IMR-90 (cell line): ENCODE measurements at regions not wholly inside any gene's neighbourhood (a gene's known extent, or its start where the extent isn't known, plus 50 kb on each side); places are given as distances from the start of the nearest gene placed in this dataset.

Experiments used
- ATAC-seq: fragments of 200-7000 bp; cut with Tn5 transposase; 2 replicates; pipeline ENCODE4 v1.9.1; 2020; ENCODE audit warnings: low read depth, mild to moderate bottlenecking, moderate library complexity
- BruUV-seq: library from RNA; stranded (reverse); fragments of 400-500 nt; replicated peaks from 2 replicates; lab custom pipeline; 2021; lab: Mats Ljungman, UMichigan
- CTCF ChIA-PET: fragments of 300-600 bp; formaldehyde crosslinking; extraction: SDS; loops from one replicate; lab custom pipeline; 2021; ENCODE audit warnings: antibody characterized with exemption; lab: Yijun Ruan, JAX
- POLR2A ChIA-PET: fragments of 300-600 bp; sonication (Branson Sonifier 250); formaldehyde crosslinking; loops from one replicate; lab custom pipeline; 2022; ENCODE audit warnings: antibody characterized with exemption; ENCODE audit not compliant: unreplicated experiment; lab: Charles Lee
- DNase-seq: peaks from one replicate; pipeline ENCODE4 v3.0.0; 2013
- H2AFZ ChIP-seq: replicated peaks from 2 replicates; pipeline ENCODE3; 2013; ENCODE audit warnings: low read length, mild to moderate bottlenecking; ENCODE audit not compliant: poor library complexity
- H2AK5ac ChIP-seq: 2 replicates; pipeline ENCODE4 v1.6.1; 2013; ENCODE audit warnings: low read depth, low read length, inconsistent platforms
- H2AK9ac ChIP-seq: replicated peaks from 2 replicates; pipeline ENCODE3; 2013; ENCODE audit warnings: mild to moderate bottlenecking, low read depth, low read length, moderate library complexity; ENCODE audit not compliant: poor library complexity
- H2BK120ac ChIP-seq: 2 replicates; pipeline ENCODE4 v1.6.1; 2013; ENCODE audit warnings: low read depth, low read length, inconsistent platforms
- H2BK15ac ChIP-seq: 3 replicates; pipeline ENCODE4 v1.6.1; 2013; ENCODE audit warnings: low read depth, low read length, inconsistent platforms
- H2BK20ac ChIP-seq: 2 replicates; pipeline ENCODE4 v1.6.1; 2013; ENCODE audit warnings: low read depth, mild to moderate bottlenecking, inconsistent platforms, low read length, moderate library complexity
- H2BK5ac ChIP-seq: 2 replicates; pipeline ENCODE4 v1.6.1; 2013; ENCODE audit warnings: mild to moderate bottlenecking, low read depth, low read length, inconsistent platforms; ENCODE audit not compliant: poor library complexity, severe bottlenecking
- H3K14ac ChIP-seq: replicated peaks from 2 replicates; pipeline ENCODE4 v1.6.1; 2013; ENCODE audit warnings: low read depth, low read length, inconsistent platforms
- H3K18ac ChIP-seq: 2 replicates; pipeline ENCODE4 v1.6.1; 2013; ENCODE audit warnings: low read depth, low read length, control low read depth
- H3K23ac ChIP-seq: 2 replicates; pipeline ENCODE4 v1.6.1; 2013; ENCODE audit warnings: low read depth, low read length, inconsistent platforms
- H3K27ac ChIP-seq: 2 replicates; pipeline ENCODE4 v1.5.1; 2013; ENCODE audit warnings: mild to moderate bottlenecking, control low read depth, low read length; ENCODE audit not compliant: insufficient read depth
- H3K27me3 ChIP-seq: 2 replicates; pipeline ENCODE4 v1.6.1; 2013; ENCODE audit warnings: low read length; ENCODE audit not compliant: control insufficient read depth, insufficient read depth
- H3K36me3 ChIP-seq: 2 replicates; pipeline ENCODE4 v1.6.1; 2013; ENCODE audit warnings: low read length, mixed read lengths; ENCODE audit not compliant: control insufficient read depth, insufficient read depth
- H3K4ac ChIP-seq: 2 replicates; pipeline ENCODE4 v1.6.1; 2013; ENCODE audit warnings: low read depth, low read length, inconsistent platforms
- H3K4me1 ChIP-seq: 2 replicates; pipeline ENCODE4 v1.6.1; 2013; ENCODE audit warnings: low read length, mixed read lengths; ENCODE audit not compliant: control insufficient read depth, insufficient read depth
- H3K4me2 ChIP-seq: 2 replicates; pipeline ENCODE4 v1.6.1; 2013; ENCODE audit warnings: low read depth, mild to moderate bottlenecking, control low read depth, low read length, moderate library complexity
- H3K4me3 ChIP-seq: 2 replicates; pipeline ENCODE4 v1.5.1; 2013; ENCODE audit warnings: low read depth, mild to moderate bottlenecking, control low read depth, low read length, moderate library complexity; ENCODE audit not compliant: insufficient read depth
- H3K56ac ChIP-seq: 2 replicates; pipeline ENCODE4 v1.6.1; 2013; ENCODE audit warnings: low read length, inconsistent platforms; ENCODE audit not compliant: insufficient read depth; ENCODE audit errors: extremely low read depth
- H3K79me1 ChIP-seq, 2 experiments: 2 replicates each; pipeline ENCODE4 v1.6.1; 2013; ENCODE audit warnings: low read length in 2 of 2, inconsistent platforms in 1 of 2, low read depth in 1 of 2
- H3K9ac ChIP-seq: 2 replicates; pipeline ENCODE4 v1.6.1; 2013; ENCODE audit warnings: low read depth, low read length, control low read depth
- H3K9me1 ChIP-seq: 2 replicates; pipeline ENCODE4 v1.6.1; 2013; ENCODE audit warnings: low read length, inconsistent platforms; ENCODE audit not compliant: insufficient read depth
- H3K9me3 ChIP-seq: 2 replicates; pipeline ENCODE4 v1.6.1; 2013; ENCODE audit warnings: low read length; ENCODE audit not compliant: control insufficient read depth, insufficient read depth
- H4K20me1 ChIP-seq: 2 replicates; pipeline ENCODE4 v1.6.1; 2013; ENCODE audit warnings: low read length, inconsistent platforms; ENCODE audit not compliant: insufficient read depth
- H4K5ac ChIP-seq: 2 replicates; pipeline ENCODE4 v1.6.1; 2013; ENCODE audit warnings: mild to moderate bottlenecking, low read depth, low read length, control low read depth
- H4K8ac ChIP-seq, 2 experiments: 2 replicates each; pipeline ENCODE4 v1.6.1; 2013; ENCODE audit warnings: low read depth in 2 of 2, low read length in 2 of 2, control low read depth in 1 of 2, inconsistent platforms in 1 of 2
- H4K91ac ChIP-seq: 2 replicates; pipeline ENCODE4 v1.6.1; 2013; ENCODE audit warnings: low read depth, low read length, inconsistent platforms; ENCODE audit not compliant: insufficient read depth
- RFX5 ChIP-seq: IDR thresholded peaks from 2 replicates; pipeline ENCODE4 v1.8.0; 2012; ENCODE audit warnings: low read depth, mild to moderate bottlenecking, low read length, moderate library complexity
- WGBS, 2 experiments: methylation state at CpG; one replicate each; pipeline versions ENCODE4 v1.1.5 to v1.1.7; 2013; ENCODE audit warnings: missing lambda C conversion rate in 2 of 2; ENCODE audit not compliant: insufficient read length in 1 of 2; ENCODE audit errors: extremely low coverage in 2 of 2; 5-methylcytosine and 5-hydroxymethylcytosine counted together
- dilution Hi-C: fragments of 300-500 bp; cut with HindIII; formaldehyde crosslinking; loops from one replicate; pipeline ENCODE4 v1.14.3; 2018; ENCODE audit warnings: low sequenced_read_pairs; ENCODE audit not compliant: unreplicated experiment
- in situ Hi-C: fragments of 300-500 bp; cut with MboI; formaldehyde crosslinking; loops from 3 replicates; pipeline ENCODE4 v1.14.3; 2019; ENCODE audit warnings: low sequenced_read_pairs, inconsistent platforms, mixed read lengths
- intact Hi-C: fragments of 100-400 bp; cut with micrococcal nuclease; formaldehyde crosslinking; loops from 2 replicates; pipeline ENCODE4 v1.10.0; 2022

DNA sequence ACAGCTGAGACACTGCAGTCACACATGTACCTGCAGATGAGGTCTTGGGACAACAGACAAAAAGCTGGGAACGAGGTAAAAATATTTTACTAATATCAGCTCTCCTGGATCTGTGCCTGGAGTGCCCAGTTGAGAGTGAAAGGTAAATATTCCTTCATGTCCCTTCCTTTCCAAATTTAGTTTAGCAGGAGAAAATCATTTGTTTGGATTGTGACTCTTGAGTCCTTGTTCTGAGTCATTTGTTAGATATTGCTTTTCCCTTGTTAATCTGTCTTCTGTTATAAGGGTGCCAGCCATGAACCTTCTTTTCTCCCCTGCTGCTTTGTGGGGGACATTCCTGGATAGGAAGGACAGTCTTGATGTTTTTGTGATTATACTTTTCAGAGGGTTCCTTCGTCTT is 329.2 kb downstream of the DSC3 start:
- intact Hi-C loops (no loop called here), dilution Hi-C loops (no loop called here), in situ Hi-C loops (no loop called here)
- Histone ChIP-seq H2AK5ac (no peak overlapping the region), H2BK120ac (no peak overlapping the region), H3K4me3 (no peak overlapping the region), H3K4me2 (no peak overlapping the region), H4K5ac (no peak overlapping the region), H3K9ac (no peak overlapping the region), H2BK20ac (no peak overlapping the region), H3K23ac (no peak overlapping the region), H3K4ac (no peak overlapping the region), H3K56ac (no peak overlapping the region), H3K14ac (no peak overlapping the region), H4K91ac (no peak overlapping the region), H3K36me3 (no peaks in the 10 kb centered on the region), H4K20me1 (no peaks in the 10 kb centered on the region), H2BK5ac (no peak overlapping the region), H3K18ac (no peak overlapping the region), H3K79me1 (no peaks in the 10 kb centered on the region), H3K4me1 (no peaks in the 10 kb centered on the region), H4K8ac (no peak overlapping the region), H2AFZ (no peak overlapping the region), H3K9me1 (no peaks in the 10 kb centered on the region), H3K9me3 (peaks cover 2% of the 10 kb centered on the region), H3K27me3 (no peaks in the 10 kb centered on the region), H2AK9ac (no peak overlapping the region), H3K27ac (no peak overlapping the region), H2BK15ac (no peak overlapping the region)
- ChIA-PET CTCF (no interaction called here), POLR2A (no interaction called here)
- ATAC-seq (no peak), DNase-seq (no peak)
- no CpG with 5 or more reads among the region's 2 CpGs for WGBS, 2 experiments
- no peak for TF ChIP-seq RFX5
- BruUV-seq: no TSS peak
